OCI-LY3 (cell line): ENCODE measurements at regions not wholly inside any gene's neighbourhood (a gene's known extent, or its start where the extent isn't known, plus 50 kb on each side); places are given as distances from the start of the nearest gene placed in this dataset.

Experiments
- CTCF ChIP-seq: fragments of 200-600, 300-600 bp; sonication (generic); IDR thresholded peaks from 2 replicates; pipeline ENCODE4 v1.5.1; 2014; ENCODE audit warnings: antibody characterized with exemption, low read length, low read depth
- EZH2phosphoT487 ChIP-seq: fragments of 200-600 bp; shearing (Covaris generic); IDR thresholded peaks from 2 replicates; pipeline ENCODE4 v1.6.1; 2018; ENCODE audit warnings: antibody characterized with exemption, mixed run types, low read depth

GRCh38 chrX:25207803-25208475 is 192.2 kb upstream of the ARX start:
- TF ChIP-seq CTCF (no peak), EZH2phosphoT487 (no peak)
